ENCODE measurements at regions not wholly inside any gene's neighbourhood (a gene's known extent, or its start where the extent isn't known, plus 50 kb on each side); places are given as distances from the start of the nearest gene placed in this dataset.

GRCh38 chr12:29867823-29868222 lies 84.1 kb upstream of the TMTC1 start:
- Histone ChIP-seq H2AK9ac (replicated peaks; ENCODE audit: low read depth, low read length, poor library complexity) (no peak overlapping the region), H2BK5ac (ENCODE audit: low read depth, low read length, poor library complexity, severe bottlenecking) (no peak overlapping the region), H2BK20ac (ENCODE audit: low read depth, low read length) (no peak overlapping the region), H2BK120ac (ENCODE audit: low read depth, low read length) (no peak overlapping the region), H2AK5ac (ENCODE audit: low read depth, low read length) (no peak overlapping the region), H3K4me3 (ENCODE audit: insufficient read depth, low read depth, low read length) (no peak overlapping the region), H3K56ac (ENCODE audit: extremely low read depth, insufficient read depth, low read length) (no peak overlapping the region), H3K79me1 (ENCODE audit: low read depth in 1 of 2, low read length in 2 of 2) (no peaks in the 10 kb centered on the region), H4K20me1 (ENCODE audit: insufficient read depth, low read length) (no peaks in the 10 kb centered on the region), H3K4me1 (ENCODE audit: control insufficient read depth, insufficient read depth, low read length) (no peaks in the 10 kb centered on the region), H3K9me1 (ENCODE audit: insufficient read depth, low read length) (no peaks in the 10 kb centered on the region), H4K91ac (ENCODE audit: insufficient read depth, low read depth, low read length) (no peak overlapping the region), H3K14ac (replicated peaks; ENCODE audit: low read depth, low read length) (no peak overlapping the region), H3K4me2 (ENCODE audit: low read depth, low read length) (no peak overlapping the region), H3K27me3 (ENCODE audit: control insufficient read depth, insufficient read depth, low read length) (peaks cover 5% of the 10 kb centered on the region; the same call in 1 of the 2 replicates), H4K5ac (ENCODE audit: low read depth, low read length) (no peak overlapping the region), H3K9ac (ENCODE audit: low read depth, low read length) (no peak overlapping the region), H2AFZ (replicated peaks; ENCODE audit: low read length, poor library complexity) (no peak overlapping the region), H3K9me3 (ENCODE audit: control insufficient read depth, insufficient read depth, low read length) (no peaks in the 10 kb centered on the region), H3K27ac (ENCODE audit: insufficient read depth, low read length) (no peak overlapping the region), H4K8ac (ENCODE audit: low read depth in 2 of 2, low read length in 2 of 2) (no peak overlapping the region), H3K18ac (ENCODE audit: low read depth, low read length) (no peak overlapping the region), H3K23ac (ENCODE audit: low read depth, low read length) (no peak overlapping the region), H3K4ac (ENCODE audit: low read depth, low read length) (no peak overlapping the region), H3K36me3 (ENCODE audit: control insufficient read depth, insufficient read depth, low read length) (no peaks in the 10 kb centered on the region), H2BK15ac (ENCODE audit: low read depth, low read length) (no peak overlapping the region)
- dilution Hi-C loops (cut with HindIII; ENCODE audit: low sequenced_read_pairs, unreplicated experiment) = no loop called here
- intact Hi-C loops (cut with micrococcal nuclease) = no loop called here
- TF ChIP-seq CHD1 (IDR thresholded peaks at IDR 0.05; ENCODE audit: low read depth, low read length) = no peak
- no peak for DNase-seq
- no TSS peak for BruUV-seq (replicated peaks)
- ChIA-PET CTCF (no interaction called here), POLR2A (ENCODE audit: unreplicated experiment) (no interaction called here)
- ATAC-seq (ENCODE audit: low read depth) = no peak
- WGBS, 2 experiments (ENCODE audit: extremely low coverage in 2 of 2, insufficient read length in 1 of 2) = 83% methylated on average over 1 of the region's 6 CpGs; no CpG with 5 or more reads in 1 of the 2 experiments
- in situ Hi-C loops (cut with MboI; ENCODE audit: low sequenced_read_pairs) = no loop called here
